22Rv1 (cell line): ENCODE measurements at regions not wholly inside any gene's neighbourhood (a gene's known extent, or its start where the extent isn't known, plus 50 kb on each side); places are given as distances from the start of the nearest gene placed in this dataset.

Experiments used
- ZFX ChIP-seq: fragments of 450-650 bp; IDR thresholded peaks from 2 replicates; pipeline ENCODE4 v1.6.1; 2017; ENCODE audit warnings: antibody characterized with exemption, borderline replicate concordance
- TF ChIP-seq, protein P1 (sequence below): fragments of 450-650 bp; IDR thresholded peaks from 2 replicates; pipeline ENCODE4 v1.5.1; 2017; ENCODE audit warnings: mild to moderate bottlenecking

DNA sequence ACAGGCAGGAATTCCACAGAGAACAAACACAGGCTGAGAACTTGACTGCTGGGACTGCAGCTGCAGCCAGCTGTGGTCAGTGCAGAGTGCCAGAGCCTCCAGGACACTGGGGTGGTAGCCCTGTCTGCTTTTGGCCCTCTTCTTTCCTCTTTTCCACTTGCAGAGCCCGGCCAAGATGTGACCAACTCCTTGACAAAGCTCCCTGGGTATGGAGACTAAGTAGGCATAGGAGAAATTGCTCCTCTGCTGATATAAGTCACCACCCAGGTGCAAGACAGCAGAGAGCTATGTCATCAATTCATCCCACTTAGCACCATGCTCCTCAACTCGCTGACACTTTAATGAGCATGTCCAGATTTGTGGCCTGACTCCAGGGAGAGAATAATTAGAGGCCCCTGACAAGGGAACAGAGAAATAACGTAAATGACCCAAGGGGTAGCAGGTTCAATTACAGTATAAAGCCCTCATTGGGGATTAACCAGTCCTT is 369.4 kb upstream of the B3GAT1 start:
- TF ChIP-seq, protein P1, sequence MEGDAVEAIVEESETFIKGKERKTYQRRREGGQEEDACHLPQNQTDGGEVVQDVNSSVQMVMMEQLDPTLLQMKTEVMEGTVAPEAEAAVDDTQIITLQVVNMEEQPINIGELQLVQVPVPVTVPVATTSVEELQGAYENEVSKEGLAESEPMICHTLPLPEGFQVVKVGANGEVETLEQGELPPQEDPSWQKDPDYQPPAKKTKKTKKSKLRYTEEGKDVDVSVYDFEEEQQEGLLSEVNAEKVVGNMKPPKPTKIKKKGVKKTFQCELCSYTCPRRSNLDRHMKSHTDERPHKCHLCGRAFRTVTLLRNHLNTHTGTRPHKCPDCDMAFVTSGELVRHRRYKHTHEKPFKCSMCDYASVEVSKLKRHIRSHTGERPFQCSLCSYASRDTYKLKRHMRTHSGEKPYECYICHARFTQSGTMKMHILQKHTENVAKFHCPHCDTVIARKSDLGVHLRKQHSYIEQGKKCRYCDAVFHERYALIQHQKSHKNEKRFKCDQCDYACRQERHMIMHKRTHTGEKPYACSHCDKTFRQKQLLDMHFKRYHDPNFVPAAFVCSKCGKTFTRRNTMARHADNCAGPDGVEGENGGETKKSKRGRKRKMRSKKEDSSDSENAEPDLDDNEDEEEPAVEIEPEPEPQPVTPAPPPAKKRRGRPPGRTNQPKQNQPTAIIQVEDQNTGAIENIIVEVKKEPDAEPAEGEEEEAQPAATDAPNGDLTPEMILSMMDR = no peak
- TF ChIP-seq ZFX = no peak
